Fibroblast of mammary gland (primary cell): ENCODE measurements at regions not wholly inside any gene's neighbourhood (a gene's known extent, or its start where the extent isn't known, plus 50 kb on each side); places are given as distances from the start of the nearest gene placed in this dataset.
A peak's percentile ranks its signal among the peaks of the same experiment; 100 is the strongest.

Experiments
- DNase-seq: peaks from one replicate; pipeline ENCODE4 v3.0.0-alpha.2; 2010; ENCODE audit warnings: low read depth
- H3K4me3 ChIP-seq: 2 replicates; pipeline ENCODE4 v1.5.1; 2011; ENCODE audit warnings: low read depth, mild to moderate bottlenecking, low read length, moderate library complexity; ENCODE audit not compliant: control insufficient read depth
- TF ChIP-seq, protein P1 (sequence below): conservative IDR thresholded peaks from 2 replicates; pipeline ENCODE4 v1.5.1; 2011; ENCODE audit warnings: low read depth, low read length, inconsistent platforms; ENCODE audit not compliant: control insufficient read depth, insufficient read depth

DNA sequence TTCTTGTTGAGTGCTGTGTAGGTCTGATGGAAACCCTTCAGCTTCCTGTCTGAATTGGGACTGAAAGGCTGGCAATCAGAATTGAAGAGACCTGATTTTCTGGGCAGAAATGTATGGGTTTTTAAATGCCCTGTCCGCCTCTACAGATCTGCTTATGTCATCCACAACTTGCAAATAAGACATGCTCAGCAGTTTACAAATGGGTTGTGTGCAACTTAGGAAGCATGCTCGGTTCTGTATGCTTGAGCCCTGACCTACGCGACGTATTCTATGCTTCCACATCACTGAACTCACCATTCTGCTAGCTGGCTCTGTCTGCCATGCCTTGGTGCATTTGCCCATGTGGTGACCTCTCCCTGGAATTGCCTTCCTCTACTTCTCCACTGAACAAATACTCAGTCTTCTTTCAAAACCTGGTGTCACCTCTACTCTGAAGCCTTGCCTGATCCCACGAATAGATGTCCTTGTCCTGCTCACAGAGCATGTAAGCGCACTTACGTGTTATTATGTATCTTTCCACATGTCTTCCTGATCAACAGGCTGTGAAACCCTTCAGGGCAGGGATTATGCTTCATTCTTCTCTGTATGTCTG is 194.2 kb downstream of the ERCC6L2 start:
- DNase-seq = no peak
- no peak overlapping the region for H3K4me3 ChIP-seq
- TF ChIP-seq, protein P1, sequence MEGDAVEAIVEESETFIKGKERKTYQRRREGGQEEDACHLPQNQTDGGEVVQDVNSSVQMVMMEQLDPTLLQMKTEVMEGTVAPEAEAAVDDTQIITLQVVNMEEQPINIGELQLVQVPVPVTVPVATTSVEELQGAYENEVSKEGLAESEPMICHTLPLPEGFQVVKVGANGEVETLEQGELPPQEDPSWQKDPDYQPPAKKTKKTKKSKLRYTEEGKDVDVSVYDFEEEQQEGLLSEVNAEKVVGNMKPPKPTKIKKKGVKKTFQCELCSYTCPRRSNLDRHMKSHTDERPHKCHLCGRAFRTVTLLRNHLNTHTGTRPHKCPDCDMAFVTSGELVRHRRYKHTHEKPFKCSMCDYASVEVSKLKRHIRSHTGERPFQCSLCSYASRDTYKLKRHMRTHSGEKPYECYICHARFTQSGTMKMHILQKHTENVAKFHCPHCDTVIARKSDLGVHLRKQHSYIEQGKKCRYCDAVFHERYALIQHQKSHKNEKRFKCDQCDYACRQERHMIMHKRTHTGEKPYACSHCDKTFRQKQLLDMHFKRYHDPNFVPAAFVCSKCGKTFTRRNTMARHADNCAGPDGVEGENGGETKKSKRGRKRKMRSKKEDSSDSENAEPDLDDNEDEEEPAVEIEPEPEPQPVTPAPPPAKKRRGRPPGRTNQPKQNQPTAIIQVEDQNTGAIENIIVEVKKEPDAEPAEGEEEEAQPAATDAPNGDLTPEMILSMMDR = no peak

DNA sequence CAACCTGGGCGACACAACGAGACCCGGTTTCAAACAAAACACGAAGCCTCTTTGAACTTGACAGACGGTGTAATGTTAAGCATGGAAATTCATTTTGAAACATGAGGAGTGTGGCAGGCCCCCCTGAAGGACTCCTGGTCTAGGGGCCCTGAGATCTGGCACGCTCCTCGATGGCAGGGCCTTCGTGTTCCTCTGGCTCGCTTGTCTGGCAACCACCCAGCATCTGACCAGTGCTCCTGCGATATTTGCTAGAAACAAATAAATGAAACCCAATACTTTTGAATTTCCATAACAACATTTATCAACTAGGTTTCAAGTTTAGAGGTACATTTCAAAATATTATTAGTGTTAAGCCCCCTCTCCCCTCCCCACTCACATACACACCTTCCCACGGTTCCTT is 193.0 kb downstream of the ERCC6L2 start:
- H3K4me3 ChIP-seq = no peak overlapping the region
- TF ChIP-seq, protein P1 = no peak
- DNase-seq = no peak

DNA sequence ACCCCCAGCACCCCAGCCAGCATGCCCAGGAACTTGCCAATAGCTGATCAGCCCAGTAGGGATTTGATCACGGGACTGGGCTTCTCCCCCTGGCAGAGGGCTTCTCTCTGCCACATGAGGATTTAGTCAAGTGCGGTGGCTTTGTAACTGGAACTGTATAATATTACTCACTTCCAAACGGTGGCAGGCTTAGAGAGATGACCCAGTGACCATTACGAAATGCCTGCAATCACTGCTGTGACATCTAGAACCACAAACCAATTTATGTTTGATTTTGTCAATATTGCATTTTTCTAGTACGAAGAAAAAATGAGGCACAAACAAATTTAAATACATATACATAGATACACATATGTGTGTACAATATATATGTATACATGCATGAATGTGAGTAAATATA is 192.1 kb downstream of the ERCC6L2 start:
- TF ChIP-seq, protein P1 = no peak
- DNase-seq = no peak
- no peak overlapping the region for H3K4me3 ChIP-seq

DNA sequence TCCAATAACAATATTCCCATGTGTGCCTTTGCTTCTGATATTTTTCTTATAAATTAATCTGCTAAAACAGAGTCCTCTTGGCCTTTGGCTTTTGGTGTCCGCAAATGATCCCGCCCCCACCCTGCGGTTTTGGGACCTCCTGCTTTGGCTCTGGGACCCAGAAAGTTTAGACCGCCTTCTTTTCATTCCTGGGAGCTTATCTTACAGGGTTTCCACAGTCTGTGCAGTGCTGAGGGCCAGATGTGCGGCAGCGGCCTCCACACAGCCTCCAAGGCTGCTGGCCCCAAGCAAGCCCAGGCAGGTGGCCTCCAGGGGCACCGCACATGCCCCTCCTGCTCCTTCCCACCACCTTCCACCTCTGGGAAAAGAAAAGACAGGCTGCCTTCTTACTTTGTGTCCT is 191.5 kb downstream of the ERCC6L2 start:
- DNase-seq = peak; percentile 38
- no peak overlapping the region for H3K4me3 ChIP-seq
- TF ChIP-seq, protein P1 = no peak

DNA sequence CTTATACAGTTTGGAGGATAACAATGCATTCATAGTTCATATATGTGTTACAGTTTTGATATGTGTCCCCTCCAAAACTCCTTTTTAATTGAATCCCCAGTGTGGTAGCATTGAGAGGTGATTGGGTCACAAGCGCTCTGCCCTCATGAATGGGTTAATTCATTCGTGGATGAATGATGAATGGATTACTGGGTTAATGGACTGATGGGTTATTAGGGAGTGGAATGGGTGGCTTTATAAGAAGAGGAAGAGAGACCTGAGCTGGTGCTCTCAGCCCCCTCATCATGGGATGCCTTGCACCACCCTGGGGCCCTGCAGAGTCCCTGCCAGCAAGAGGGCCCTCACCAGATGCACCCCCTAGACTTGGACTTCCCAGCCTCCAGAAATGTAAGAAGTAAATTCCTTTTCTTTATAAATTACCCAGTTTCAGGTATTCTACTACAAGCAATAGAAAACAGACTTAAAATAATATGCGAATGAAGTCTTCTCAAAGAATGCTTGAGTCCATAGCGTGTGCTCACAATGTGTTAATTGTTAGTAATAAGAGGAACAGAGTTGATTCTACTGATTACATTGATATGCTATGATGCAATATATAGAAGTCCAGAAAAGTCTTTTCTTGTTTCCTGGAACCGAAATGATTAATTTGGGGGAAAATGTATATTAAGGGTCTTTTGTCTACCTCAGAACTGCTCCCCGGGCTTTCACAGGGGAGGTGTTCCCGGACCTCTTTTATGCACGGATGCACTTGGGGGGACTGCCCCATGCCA is 190.2 kb downstream of the ERCC6L2 start:
- H3K4me3 ChIP-seq = no peak overlapping the region
- TF ChIP-seq, protein P1 = no peak
- no peak for DNase-seq

DNA sequence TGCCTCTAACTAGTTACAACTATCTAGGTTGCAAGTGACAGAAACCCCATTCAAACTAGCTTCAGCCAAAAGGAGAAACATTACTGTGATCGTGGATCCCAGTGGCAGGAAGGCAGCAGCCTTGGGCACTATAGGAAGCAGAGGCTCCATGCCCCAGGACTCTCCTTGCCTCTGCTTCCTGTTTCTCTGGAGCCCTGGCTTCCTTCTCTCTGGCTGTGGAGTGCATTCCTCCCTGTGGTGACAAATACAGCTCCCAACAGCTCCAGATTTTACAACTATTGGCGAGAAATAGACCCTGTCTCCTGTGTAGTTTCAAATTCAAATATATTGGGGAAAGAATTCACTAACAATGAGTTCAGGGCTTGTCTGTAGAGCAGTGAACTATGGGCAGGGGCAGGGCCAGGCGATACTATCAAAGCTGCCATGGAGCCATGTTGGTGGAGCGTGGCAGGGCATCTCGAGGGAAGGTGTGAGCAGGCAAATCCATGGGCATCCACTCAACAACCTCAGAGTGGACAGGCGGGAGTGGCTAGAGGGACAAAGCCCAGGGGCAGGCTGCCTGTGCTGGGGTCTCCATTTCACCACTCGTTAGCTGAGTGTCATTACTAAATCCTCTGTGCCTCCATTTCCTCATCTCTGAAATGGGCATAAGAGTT is 189.5 kb downstream of the ERCC6L2 start:
- DNase-seq = no peak
- TF ChIP-seq, protein P1 = no peak
- H3K4me3 ChIP-seq = no peak overlapping the region
